ENCODE measurements at regions not wholly inside any gene's neighbourhood (a gene's known extent, or its start where the extent isn't known, plus 50 kb on each side); places are given as distances from the start of the nearest gene placed in this dataset.

DNA sequence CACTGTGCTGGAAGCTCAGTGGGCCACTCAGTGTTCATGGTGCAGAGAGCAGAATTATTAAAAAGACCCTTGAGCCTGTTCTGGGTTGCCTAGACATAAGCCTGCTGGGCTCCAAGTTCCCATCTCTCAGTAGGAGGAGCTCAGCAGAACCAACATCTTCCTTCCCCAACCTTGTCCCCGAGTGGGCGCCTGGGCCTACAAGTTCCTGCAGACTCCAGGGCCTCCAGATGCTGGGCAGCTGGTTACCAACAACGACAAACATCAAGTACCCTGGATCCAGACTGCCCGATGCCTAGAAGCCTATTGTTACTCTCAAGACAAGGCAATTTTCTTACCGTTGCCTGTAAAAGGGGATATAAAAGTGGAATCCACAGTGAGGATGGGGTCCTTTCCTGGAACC is 214.2 kb downstream of the HAUS1 start:
- no peak for DNase-seq (ENCODE audit: extremely low read depth, low read depth, low spot score)

DNA sequence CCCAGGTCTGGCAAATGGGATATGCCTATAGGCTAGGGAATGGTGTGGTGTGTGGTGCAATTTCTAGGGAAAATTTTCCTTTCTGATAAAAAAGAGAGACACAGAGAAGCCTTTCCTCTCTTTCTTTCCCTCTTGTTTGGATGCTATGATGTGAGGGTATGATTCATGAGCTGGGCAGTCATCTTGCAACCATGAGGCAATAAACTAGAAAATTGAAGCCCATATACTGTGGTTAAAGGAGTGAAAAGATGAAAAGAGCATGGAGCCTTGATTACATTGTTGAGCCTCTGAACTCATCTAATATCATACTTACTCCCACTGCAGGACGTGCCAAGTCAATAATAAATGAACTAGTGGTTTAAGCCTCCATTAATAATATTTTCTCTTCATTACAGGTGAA is 215.6 kb downstream of the HAUS1 start:
- no peak for DNase-seq (ENCODE audit: extremely low read depth, low read depth, low spot score)

DNA sequence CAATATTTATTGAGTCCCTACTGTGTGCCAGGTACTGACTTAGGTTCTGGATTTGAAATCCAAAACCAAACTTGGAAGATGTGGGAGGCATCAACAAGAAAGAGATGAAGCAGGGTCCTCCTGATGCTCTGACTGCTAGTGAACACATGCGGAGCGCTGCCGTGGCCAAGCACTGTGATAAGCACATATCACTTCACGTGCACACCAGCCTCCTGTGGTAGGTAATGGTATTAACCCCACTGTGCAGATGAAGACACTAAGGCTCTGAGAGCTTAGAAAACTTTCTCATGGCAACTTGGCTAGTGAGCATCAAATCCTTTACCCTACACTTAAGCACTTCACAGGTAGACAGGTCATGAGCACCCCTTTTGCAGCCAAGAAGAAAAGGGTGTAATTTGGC is 216.1 kb downstream of the HAUS1 start:
- no peak for DNase-seq (ENCODE audit: extremely low read depth, low read depth, low spot score)

DNA sequence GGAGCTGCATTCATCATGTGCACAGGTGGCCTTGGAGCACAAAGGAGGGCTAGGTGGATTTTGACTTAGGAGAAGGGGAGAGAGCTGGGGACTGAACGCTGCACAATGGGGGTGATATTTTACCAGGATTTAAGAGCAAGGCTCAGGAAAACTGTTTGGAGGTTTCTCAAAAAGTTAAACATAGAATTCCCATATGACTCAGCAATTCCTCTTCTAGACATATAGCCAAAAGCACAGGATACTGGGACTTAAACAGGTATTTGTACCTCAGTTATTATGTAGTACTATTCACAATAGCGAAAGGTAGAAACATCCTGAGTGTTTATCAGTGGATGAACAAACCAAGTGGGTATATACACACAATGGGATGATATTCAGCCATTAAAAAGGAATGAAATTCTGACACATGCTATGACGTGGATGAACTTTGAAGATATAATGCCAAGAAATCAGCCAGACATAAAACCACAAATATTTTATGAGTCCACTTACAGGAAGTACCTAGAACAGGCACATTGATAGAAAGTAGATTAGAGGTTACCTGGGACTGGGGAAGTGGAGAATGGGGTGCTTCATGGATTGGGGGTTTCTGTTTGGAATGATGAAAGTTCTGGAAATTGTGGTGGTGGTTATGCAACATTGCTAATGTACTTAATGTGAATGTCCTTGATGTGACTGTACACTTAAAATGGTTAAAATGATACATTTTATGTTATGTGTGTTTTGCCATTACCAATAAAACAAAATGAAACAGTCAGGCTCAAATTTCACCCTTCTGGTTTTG is 216.9 kb downstream of the HAUS1 start:
- DNase-seq (ENCODE audit: extremely low read depth, low read depth, low spot score): no peak

DNA sequence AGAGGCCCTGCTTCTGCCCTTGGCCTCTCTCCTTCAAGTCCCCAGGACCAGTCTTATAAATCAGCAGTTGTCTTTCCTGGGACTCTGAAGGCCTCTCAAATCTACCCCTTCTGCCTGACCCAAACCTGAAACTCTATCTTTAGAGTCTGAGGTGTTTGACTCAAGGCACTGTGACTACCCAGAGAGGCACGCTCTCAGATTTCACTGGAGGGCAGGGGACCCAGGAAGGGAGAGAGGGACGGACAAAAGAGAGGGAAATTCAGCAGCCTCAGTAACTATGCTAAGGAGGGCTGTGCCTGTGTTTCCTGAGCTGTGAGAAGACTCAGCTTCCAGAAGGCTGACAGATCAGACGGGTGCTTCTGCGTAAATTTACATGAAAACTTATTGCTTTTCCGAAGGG is 217.8 kb downstream of the HAUS1 start:
- DNase-seq (ENCODE audit: extremely low read depth, low read depth, low spot score): no peak

DNA sequence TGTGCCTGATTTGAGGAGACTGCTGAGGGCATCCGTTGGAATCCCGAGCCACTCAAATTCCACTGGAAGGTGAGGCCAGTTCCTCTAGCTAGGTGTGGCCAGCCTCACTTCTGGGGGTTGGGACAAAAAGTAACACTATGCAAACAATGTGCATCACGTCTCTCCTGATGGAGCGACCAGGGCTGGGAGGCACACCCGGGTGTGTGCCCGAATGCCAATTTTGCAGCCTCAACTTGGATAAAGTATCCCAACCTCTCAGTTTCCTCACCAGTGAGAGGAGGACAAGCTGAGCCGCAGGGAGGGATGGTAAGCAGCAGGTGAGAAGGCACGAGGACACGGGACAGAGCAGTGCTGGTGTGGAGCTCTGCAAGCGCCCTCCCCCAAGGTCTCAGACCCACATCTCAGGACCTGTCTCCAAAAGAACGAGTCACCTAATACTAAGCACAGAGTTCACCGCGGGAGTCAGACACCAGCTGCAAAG is 218.3 kb downstream of the HAUS1 start:
- DNase-seq (ENCODE audit: extremely low read depth, low read depth, low spot score): no peak

DNA sequence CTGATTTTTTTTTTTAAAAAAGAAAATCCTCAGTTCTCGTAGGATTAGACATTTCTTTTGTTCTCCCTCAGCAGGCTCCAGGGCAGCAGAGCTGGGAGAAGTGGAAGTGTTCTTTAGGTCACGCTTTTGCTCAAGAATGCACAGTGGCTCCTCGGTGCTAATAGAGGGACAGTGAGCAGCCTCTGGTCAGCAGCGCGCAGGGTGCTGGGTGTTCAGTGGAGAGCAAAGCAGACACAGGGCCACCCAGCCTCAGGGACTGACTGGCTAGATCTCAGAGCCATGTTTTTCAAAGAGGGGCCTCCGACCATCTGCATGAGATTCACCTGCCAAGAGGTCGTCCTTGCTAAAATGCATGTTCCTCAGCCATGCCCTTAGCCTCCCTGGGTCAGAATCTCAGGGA is 218.8 kb downstream of the HAUS1 start:
- DNase-seq (ENCODE audit: extremely low read depth, low read depth, low spot score): no peak

DNA sequence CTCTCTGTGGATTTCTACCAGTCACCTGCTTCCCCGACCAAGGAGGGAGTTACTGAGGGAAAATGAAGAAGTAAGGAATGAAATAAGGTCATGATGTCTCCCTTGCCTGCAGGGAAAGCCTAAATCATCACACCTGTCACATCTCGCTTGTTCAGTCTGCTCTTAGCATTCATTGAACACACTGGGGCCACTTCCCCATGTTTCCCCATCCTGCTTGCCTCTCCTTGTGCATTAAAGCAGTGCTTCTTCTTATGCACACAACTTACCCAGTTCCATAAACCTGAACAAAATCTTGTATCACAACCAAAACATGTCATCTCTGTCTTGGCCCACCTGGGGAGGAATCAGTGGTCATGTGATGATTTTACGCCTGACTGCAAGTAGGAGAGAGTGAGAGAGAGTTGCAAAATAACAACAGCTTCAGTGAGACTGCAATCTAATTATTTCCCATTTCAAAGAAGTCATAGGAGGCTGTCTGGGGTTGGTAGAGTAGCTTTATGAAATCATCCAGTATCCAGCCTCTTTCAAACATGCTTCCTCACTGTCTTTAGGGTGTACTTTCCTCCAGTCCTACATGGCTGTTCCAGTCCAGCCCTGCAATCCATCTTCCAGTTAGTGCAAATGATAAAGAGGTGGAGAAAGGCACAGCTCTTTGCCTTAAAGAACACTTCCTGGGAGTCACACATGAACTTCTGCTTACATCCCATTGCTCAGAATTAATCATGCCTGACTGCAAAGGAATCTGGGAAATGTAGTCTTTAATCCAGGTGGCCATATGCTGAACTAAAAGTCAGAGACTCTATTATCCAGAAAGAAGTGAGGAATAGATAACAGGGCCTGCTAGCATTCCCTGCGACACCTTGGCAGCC is 220.1 kb downstream of the HAUS1 start:
- DNase-seq (ENCODE audit: extremely low read depth, low read depth, low spot score): no peak

DNA sequence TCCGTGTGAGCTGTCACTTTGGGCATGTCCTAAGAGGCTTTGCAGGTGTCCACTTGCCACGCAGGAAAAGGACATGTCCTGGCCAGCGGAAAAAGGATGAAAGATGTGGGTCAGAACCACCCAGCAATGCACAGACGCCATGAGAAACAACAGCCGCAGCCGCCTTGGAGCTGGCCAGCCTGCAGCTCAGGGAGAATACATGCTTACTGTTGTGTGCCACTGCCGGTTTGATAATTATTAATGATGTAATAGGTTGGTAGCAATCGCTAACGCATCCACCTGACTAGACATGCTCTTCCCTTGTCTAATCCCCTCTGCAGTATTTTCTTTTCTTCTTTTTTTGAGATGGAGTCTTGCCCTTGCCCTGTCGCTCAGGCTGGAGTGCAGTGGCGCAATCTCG is 221.7 kb downstream of the HAUS1 start:
- DNase-seq (ENCODE audit: extremely low read depth, low read depth, low spot score): no peak

DNA sequence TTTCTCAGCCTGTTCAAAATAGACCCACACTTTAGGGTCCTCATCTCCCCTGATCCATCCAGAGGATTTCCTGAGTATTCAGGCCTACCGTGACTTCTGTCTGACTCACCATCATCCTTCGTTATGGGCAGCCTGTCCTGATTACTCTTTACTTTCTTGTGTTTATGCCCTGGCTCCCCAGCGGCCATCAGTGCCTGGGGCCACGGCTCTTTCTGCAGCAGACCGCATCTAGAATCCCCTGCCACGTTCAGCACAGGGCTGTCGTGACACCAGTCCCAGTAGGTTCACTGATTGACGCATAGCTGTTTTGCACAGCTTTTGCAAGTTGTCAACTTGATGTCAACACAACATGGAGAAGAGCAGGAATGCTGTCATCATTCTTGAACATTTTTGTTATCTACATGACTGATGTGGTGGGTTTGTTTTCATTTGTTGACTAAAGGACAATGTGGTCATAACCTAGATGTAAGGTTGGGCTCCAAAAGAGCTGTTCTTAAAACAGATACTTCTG is 225.6 kb downstream of the HAUS1 start:
- DNase-seq (ENCODE audit: extremely low read depth, low read depth, low spot score): no peak

DNA sequence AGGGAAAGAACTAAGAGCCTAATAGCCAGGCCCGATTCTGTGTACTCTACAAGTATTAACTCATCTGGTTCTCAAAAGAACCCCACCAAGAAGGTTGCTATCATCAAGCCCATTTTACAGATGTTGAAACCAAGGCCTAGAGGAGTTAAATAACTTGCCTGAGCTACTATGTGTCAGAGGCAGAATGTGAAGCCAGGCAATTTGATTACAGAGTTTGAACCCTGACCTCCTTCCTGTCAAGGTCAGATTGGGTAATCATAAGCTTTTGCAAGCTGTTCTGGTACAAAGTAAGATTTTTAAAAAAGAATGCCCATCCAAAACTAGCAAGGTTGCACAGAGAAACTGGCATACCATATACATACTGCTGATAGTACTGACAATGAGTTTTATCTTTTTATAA is 227.1 kb downstream of the HAUS1 start:
- DNase-seq (ENCODE audit: extremely low read depth, low read depth, low spot score): no peak

DNA sequence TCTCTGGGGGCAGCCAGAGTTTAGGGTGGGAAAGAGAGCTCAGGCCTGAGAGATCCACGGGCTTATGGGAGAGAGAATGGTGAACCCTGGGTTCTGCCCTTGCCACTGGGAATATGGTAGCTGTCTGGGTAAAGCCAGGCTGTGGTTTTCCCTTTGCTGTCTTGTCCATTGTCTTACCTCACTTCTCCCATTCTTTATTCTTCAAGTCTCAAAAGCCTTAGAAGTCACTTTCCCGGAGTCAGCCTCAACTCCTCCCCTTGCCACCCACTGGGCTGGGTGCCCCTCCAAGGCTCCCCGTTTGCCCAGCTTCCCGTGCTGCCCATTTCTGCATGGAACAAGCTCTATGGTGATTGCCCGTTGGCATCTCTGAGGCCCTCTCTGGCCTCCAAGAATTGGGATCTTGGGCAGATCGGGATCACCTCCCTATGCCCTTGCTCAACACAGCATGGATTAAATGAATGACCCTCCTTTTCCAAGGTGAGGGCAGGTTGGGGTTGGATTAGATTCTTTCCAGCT is 228.2 kb downstream of the HAUS1 start:
- no peak for DNase-seq (ENCODE audit: extremely low read depth, low read depth, low spot score)

DNA sequence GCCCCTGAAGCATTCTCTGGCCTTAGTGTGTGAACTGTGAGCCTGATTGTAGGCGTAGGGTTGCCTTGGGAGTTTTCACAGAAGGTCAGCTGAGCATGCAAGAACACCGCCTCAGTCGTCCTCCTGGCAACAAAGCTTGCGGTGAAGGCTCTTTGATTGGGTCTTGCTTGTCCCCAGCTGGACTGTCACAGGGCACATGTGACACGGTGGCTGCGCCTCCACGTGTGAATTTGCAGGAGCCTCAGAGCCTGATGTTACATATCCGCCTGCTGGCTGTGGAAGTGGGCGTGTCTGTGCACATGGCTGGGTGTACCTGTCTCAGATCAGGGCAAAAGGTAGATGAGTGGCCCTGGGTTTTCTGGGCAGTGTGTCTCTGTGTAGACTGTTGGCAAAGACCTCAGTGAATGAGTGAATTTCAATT is 228.7 kb downstream of the HAUS1 start:
- no peak for DNase-seq (ENCODE audit: extremely low read depth, low read depth, low spot score)

DNA sequence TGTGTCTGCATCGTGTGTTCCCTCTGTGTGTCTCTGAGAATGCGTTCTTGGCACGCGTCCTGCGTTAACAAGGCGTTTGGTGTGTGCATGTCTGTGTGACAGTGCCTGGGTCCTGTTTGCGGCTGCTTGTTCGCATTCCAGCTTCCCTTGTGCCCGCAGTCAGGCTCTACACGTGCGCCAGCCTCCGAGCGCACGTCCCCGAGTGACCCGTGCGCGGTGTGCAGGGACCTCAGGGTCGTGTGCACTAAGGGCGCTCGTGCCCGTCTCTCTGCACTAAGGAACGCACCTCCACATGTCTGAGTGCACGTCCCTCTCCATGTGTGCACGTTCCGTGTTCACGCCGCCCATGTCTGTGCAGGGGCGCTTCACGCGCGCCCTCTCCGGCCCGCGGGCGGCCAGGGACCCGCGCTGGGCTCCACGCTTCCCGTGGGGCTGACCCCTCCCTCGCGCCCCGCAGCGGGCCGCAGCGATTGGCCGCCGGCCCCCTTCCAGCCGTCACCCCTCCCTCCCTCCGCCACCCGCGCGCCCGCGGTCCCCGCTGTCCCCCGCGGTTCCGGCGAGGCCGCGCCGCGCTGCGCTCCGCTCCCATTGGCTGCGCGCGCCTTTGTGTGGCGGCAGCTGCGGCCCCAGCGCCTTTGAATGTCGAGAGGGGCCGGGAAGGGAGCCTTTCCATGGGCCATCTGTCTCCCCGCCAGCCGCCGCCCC is 229.4 kb downstream of the HAUS1 start:
- DNase-seq (ENCODE audit: extremely low read depth, low read depth, low spot score): no peak

DNA sequence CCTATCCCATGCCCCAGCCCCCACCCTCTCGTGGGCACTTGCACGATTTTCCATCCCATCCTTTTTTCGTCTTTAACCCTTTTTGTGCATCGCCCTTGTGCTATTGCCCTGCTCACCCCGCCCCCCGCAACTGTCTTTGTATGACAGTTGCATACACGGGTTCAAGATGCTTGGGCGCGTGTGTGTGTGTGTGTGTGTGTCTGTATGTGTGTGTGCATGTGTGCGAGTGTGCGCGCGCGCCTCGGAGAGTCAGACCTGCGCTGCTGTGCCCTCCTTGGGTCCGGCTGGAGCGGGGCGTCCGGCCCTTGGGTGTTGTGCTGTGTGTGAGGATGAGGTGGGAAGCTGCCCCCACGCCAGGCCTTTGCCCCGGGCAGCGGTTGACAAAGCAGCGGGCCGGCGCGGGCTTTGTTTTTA is 230.7 kb downstream of the HAUS1 start:
- DNase-seq (ENCODE audit: extremely low read depth, low read depth, low spot score): no peak

DNA sequence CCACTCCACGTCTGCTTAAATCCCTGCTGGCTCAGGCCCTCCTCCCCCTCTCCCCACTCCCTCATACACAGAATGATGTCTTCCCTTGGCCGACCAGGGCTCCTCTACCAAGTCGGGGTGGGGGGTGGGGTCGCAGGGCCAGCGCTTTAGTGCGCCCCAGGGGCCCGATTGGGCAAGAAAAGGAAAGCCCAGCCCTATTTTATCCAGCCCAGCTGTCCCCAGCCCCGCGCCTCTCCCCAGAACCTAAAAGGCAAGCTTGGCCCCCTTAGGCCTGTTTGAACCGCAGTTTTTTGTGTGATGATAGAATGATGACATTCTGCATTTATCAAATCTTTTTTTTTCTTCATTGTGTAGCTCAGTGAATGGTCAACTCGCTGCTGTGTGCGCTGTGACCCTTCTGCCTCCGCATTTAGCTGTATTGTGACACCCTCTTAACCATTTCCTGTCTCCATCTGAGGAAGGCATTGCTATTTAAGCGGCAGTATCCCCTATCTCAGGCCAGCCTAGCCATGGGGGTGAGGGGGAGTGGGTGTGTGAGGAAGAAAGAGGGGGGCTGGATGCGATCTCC is 231.4 kb downstream of the HAUS1 start:
- no peak for DNase-seq (ENCODE audit: extremely low read depth, low read depth, low spot score)

DNA sequence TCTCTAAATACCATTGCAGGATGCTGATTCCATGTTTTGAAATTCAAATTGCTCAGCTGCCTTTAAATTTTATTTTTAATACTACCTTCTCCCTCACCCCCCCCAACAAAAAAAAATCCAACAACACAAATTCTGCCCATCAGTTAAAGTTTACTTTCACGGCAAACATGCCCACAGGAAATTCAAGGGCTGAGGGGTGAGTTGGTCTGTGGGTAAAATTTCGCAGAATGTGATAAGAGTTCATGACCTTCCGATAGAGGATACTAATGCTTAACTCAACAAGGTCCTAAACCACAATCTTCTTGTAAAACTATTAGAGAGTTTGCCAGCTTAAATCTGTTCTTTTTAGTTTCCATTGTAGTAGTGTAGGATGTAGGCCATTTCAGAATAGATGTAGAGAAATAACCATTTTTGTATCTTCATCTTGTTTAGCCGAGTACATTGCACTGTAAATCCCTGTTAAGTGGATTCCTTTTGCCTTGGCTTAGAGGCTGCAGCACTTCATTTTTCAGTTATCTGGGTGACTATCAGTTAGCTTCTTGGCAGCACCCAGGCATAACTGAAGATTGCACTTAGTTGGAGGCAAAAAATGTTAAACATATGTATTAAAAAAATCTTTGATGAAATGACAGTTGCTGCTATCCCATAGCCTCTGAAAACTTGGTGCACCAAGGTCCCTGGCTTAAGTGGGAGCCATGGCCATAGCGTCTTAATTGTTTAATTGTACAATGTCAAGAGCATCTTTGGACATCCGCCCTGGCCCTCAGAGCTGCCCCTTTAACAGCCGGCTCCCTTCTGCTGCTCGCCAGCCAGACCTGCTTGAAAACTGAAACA is 232.3 kb downstream of the HAUS1 start:
- DNase-seq (ENCODE audit: extremely low read depth, low read depth, low spot score): no peak

DNA sequence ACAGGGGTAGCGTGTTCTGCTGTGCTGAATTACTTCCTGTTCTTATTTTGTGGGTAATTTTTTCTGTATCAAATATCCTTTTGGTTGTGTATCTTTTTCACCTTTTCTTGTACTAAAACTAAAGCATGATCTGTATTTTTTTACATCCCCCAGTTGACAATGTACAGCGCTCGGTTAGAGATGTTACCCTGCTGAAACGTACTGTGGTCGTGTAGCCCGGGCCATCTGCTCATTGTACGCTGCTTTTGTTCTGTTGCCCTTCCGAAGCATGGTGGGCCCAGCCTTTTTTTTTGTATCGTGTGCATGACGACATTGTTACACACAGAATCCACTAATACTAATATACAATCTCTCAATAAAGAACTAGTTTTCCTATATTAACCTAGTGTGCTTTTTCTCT is 233.1 kb downstream of the HAUS1 start:
- DNase-seq (ENCODE audit: extremely low read depth, low read depth, low spot score): no peak

DNA sequence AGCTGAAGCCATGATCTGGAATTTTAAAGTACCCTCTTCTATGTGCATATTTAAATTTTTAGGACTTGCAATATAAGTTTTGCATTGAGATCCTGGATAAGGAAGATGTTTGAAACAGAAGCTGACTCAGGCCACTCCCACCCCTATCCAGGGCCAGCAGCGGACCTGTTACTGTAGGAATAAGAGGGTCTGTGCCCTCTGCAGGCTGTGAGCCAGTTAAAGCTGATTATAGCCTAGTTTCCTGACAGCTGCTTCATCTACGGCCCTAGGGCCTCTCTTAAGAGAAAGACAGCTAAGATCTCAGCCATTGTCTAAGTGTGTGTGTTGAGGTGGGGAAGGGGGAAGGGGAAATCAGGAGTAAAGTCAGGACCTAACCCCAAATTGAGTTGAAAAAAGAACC is 234.0 kb downstream of the HAUS1 start:
- DNase-seq (ENCODE audit: extremely low read depth, low read depth, low spot score): no peak

DNA sequence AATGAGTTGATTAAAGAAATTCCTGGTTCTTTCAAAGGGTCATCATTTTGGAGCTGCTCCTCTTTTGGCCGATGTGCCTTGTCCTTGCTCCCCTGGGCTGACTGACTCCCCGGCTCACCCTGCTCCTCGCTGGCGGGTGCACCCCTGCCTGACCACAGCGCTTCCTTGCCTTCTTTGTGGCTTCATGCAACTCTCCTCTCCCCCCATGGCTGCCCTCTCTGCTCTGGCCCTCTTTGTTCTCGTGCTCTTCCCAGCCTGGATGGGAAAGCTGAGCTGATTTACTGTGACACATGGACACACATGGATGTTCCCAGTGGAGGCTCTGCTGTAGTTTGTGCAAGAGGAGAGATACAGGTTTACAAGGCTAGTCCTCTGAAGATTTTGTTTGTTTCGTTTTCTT is 234.6 kb downstream of the HAUS1 start:
- DNase-seq (ENCODE audit: extremely low read depth, low read depth, low spot score): no peak

Measured in glomerular endothelial cell (primary cell).